WTC11 (cell line): ENCODE measurements at regions not wholly inside any gene's neighbourhood (a gene's known extent, or its start where the extent isn't known, plus 50 kb on each side); places are given as distances from the start of the nearest gene placed in this dataset.

ENCODE experiments used
- ATAC-seq: fragments of 200-7000 bp; cut with Tn5 transposase; 2 replicates; pipeline ENCODE4 v1.10.0; 2021; ENCODE audit warnings: mild to moderate bottlenecking, moderate library complexity
- CTCF ChIA-PET: fragments of 300-600 bp; sonication (Branson Sonifier 250); formaldehyde crosslinking; loops from one replicate; lab custom pipeline; 2021; ENCODE audit warnings: antibody characterized with exemption; lab: Charles Lee
- POLR2A ChIA-PET: fragments of 350-600 bp; sonication (Branson Sonifier 250); formaldehyde crosslinking; loops from one replicate; lab custom pipeline; 2021; ENCODE audit warnings: antibody characterized with exemption; lab: Charles Lee
- DNase-seq: peaks from one replicate; pipeline ENCODE4 v3.0.0; 2021; ENCODE audit warnings: low spot score
- H3K27ac Mint-ChIP-seq: 2 replicates; pipeline ENCODE4 v1.8.0; 2021; ENCODE audit warnings: mixed read lengths
- H3K27me3 Mint-ChIP-seq: 2 replicates; pipeline ENCODE4 v1.8.0; 2021; ENCODE audit warnings: low read depth, mild to moderate bottlenecking, moderate library complexity, mixed read lengths
- H3K36me3 Mint-ChIP-seq: 2 replicates; pipeline ENCODE4 v1.8.0; 2021; ENCODE audit warnings: mixed read lengths
- H3K4me1 Mint-ChIP-seq: 2 replicates; pipeline ENCODE4 v1.8.0; 2022; ENCODE audit warnings: mixed read lengths
- H3K4me3 Mint-ChIP-seq: 2 replicates; pipeline ENCODE4 v1.8.0; 2021; ENCODE audit warnings: mild to moderate bottlenecking, moderate library complexity, mixed read lengths
- H3K9me3 Mint-ChIP-seq: 2 replicates; pipeline ENCODE4 v1.8.0; 2021; ENCODE audit warnings: mixed read lengths
- AR ChIP-seq: fragments of 250-450 bp; sonication (Bioruptor Pico); IDR thresholded peaks from 2 replicates; pipeline ENCODE4 v1.9.0; 2021; ENCODE audit warnings: mild to moderate bottlenecking
- CDX4 ChIP-seq: fragments of 250-450 bp; sonication (Bioruptor Pico); IDR thresholded peaks from 2 replicates; pipeline ENCODE4 v1.9.0; 2021; ENCODE audit warnings: moderate library complexity, mild to moderate bottlenecking, inconsistent platforms, borderline replicate concordance
- CREM ChIP-seq: sonication (generic); formaldehyde crosslinking; IDR thresholded peaks from 2 replicates; pipeline ENCODE4 v1.8.1; 2022; ENCODE audit warnings: mild to moderate bottlenecking, missing genetic modification reagents, moderate library complexity
- ELF4 ChIP-seq: sonication (generic); formaldehyde crosslinking; IDR thresholded peaks from 2 replicates; pipeline ENCODE4 v1.8.1; 2022; ENCODE audit warnings: low read depth, mild to moderate bottlenecking, moderate library complexity, missing genetic modification reagents
- ETV6 ChIP-seq: sonication (generic); formaldehyde crosslinking; IDR thresholded peaks from 2 replicates; pipeline ENCODE4 v1.8.1; 2022; ENCODE audit warnings: mild to moderate bottlenecking, missing genetic modification reagents
- GABPB1 ChIP-seq: sonication (generic); formaldehyde crosslinking; IDR thresholded peaks from 2 replicates; pipeline ENCODE4 v1.8.1; 2023; ENCODE audit warnings: mild to moderate bottlenecking, missing genetic modification reagents
- GTF2I ChIP-seq: fragments of 250-450 bp; sonication (Bioruptor Pico); conservative IDR thresholded peaks from 2 replicates; pipeline ENCODE4 v1.4.0; 2021; ENCODE audit warnings: mild to moderate bottlenecking
- JUN ChIP-seq: sonication (generic); formaldehyde crosslinking; IDR thresholded peaks from 2 replicates; pipeline ENCODE4 v1.8.0; 2023; ENCODE audit warnings: mild to moderate bottlenecking, missing genetic modification reagents
- KAT7 ChIP-seq: sonication (generic); formaldehyde crosslinking; IDR thresholded peaks from 2 replicates; pipeline ENCODE4 v1.8.1; 2023; ENCODE audit warnings: missing genetic modification reagents, mild to moderate bottlenecking, borderline replicate concordance
- NR1H2 ChIP-seq: sonication (generic); formaldehyde crosslinking; IDR thresholded peaks from 2 replicates; pipeline ENCODE4 v1.9.0; 2021; ENCODE audit warnings: mild to moderate bottlenecking, moderate library complexity, missing genetic modification reagents
- OVOL2 ChIP-seq: fragments of 250-450 bp; sonication (Bioruptor Pico); IDR thresholded peaks from 2 replicates; pipeline ENCODE4 v1.9.0; 2021; ENCODE audit warnings: mild to moderate bottlenecking, borderline replicate concordance
- PRDM15 ChIP-seq: sonication (generic); formaldehyde crosslinking; IDR thresholded peaks from 2 replicates; pipeline ENCODE4 v1.8.0; 2022; ENCODE audit warnings: missing genetic modification reagents
- SP1 ChIP-seq: sonication (generic); formaldehyde crosslinking; conservative IDR thresholded peaks from 2 replicates; pipeline ENCODE4 v1.8.1; 2022; ENCODE audit warnings: missing genetic modification reagents
- USF2 ChIP-seq: sonication (generic); formaldehyde crosslinking; IDR thresholded peaks from 2 replicates; pipeline ENCODE4 v1.8.1; 2023; ENCODE audit warnings: mild to moderate bottlenecking, missing genetic modification reagents, moderate library complexity
- ZNF219 ChIP-seq: sonication (generic); formaldehyde crosslinking; IDR thresholded peaks from 2 replicates; pipeline ENCODE4 v1.8.0; 2023; ENCODE audit warnings: missing genetic modification reagents, mild to moderate bottlenecking, borderline replicate concordance
- ZNF232 ChIP-seq: sonication (generic); formaldehyde crosslinking; IDR thresholded peaks from 2 replicates; pipeline ENCODE4 v1.8.0; 2022; ENCODE audit warnings: mild to moderate bottlenecking, missing genetic modification reagents
- ZNF423 ChIP-seq: fragments of 250-450 bp; sonication (Bioruptor Pico); IDR thresholded peaks from 2 replicates; pipeline ENCODE4 v2.1.2; 2022; ENCODE audit warnings: mild to moderate bottlenecking, moderate library complexity
- ZNF532 ChIP-seq: fragments of 250-450 bp; sonication (Bioruptor Pico); IDR thresholded peaks from 2 replicates; pipeline ENCODE4 v1.9.0; 2021; ENCODE audit warnings: mild to moderate bottlenecking, borderline replicate concordance

GRCh38 chr2:164314148-164314547, 307.1 kb downstream of the GRB14 start:
- no peak for TF ChIP-seq PRDM15
- TF ChIP-seq ZNF423 (CRISPR knock-in tag), result no peak
- no peak for TF ChIP-seq KAT7 (CRISPR knock-in tag)
- no peak for TF ChIP-seq SP1 (CRISPR knock-in tag)
- no peak for TF ChIP-seq AR (CRISPR knock-in tag)
- TF ChIP-seq CREM, result no peak
- TF ChIP-seq USF2, result no peak
- no peak for TF ChIP-seq ZNF219 (CRISPR knock-in tag)
- TF ChIP-seq ELF4 (CRISPR knock-in tag), result no peak
- no peak for TF ChIP-seq JUN (CRISPR knock-in tag)
- TF ChIP-seq NR1H2 (CRISPR knock-in tag), result no peak
- TF ChIP-seq OVOL2 (CRISPR knock-in tag), result no peak
- TF ChIP-seq ZNF532 (CRISPR knock-in tag), result no peak
- no peak for TF ChIP-seq CDX4 (CRISPR knock-in tag)
- TF ChIP-seq ETV6 (CRISPR knock-in tag), result no peak
- TF ChIP-seq GABPB1 (CRISPR knock-in tag), result no peak
- TF ChIP-seq ZNF232 (CRISPR knock-in tag), result no peak
- TF ChIP-seq GTF2I (CRISPR knock-in tag), result no peak
- Mint-ChIP-seq H3K27ac (no peak overlapping the region), H3K4me1 (peaks cover 10% of the 10 kb centered on the region), H3K27me3 (no peaks in the 10 kb centered on the region), H3K9me3 (no peaks in the 10 kb centered on the region), H3K4me3 (no peak overlapping the region), H3K36me3 (no peaks in the 10 kb centered on the region)
- ATAC-seq, result no peak
- CTCF ChIA-PET, result no interaction called here
- POLR2A ChIA-PET, result no interaction called here
- no peak for DNase-seq
